ENCODE measurements at regions not wholly inside any gene's neighbourhood (a gene's known extent, or its start where the extent isn't known, plus 50 kb on each side); places are given as distances from the start of the nearest gene placed in this dataset.

- H3K27ac ChIP-seq (ENCODE audit: insufficient read length, low read depth, low read length) = no peak overlapping the region
- no peaks in the 10 kb centered on the region for H3K36me3 Mint-ChIP-seq (ENCODE audit: insufficient read depth in 1 of 3, low read depth in 3 of 3)
- peaks cover 6 to 10% of the 10 kb centered on the region in 2 experiments for H3K4me1 Mint-ChIP-seq
- no peak overlapping the region for H3T11ph ChIP-seq (ENCODE audit: low read length)
- WGBS (ENCODE audit: extremely low coverage, insufficient read length, low lambda C conversion rate) = no CpG with 5 or more reads among the region's 5 CpGs
- no peaks in the 10 kb centered on the region for H3K9me3 Mint-ChIP-seq
- no peak overlapping the region for H2BK5ac ChIP-seq (ENCODE audit: insufficient read length, low read length)
- no peak overlapping the region for H2AFZ ChIP-seq (ENCODE audit: low read length)
- no peak overlapping the region for H3K56ac ChIP-seq (ENCODE audit: insufficient read length, low read depth, low read length)
- no peak overlapping the region for H3K4me2 ChIP-seq (ENCODE audit: insufficient read depth, insufficient read length, low read length)
- peak; percentile 62 for DNase-seq
- H4K5ac ChIP-seq (ENCODE audit: insufficient read length, low read depth, low read length) = no peak overlapping the region
- H3K23ac ChIP-seq (ENCODE audit: insufficient read length, low read depth, low read length) = no peak overlapping the region
- H3K79me1 ChIP-seq (ENCODE audit: insufficient read depth, low read depth, low read length, poor library complexity, severe bottlenecking) = no peaks in the 10 kb centered on the region
- no peak overlapping the region for H3K14ac ChIP-seq (ENCODE audit: insufficient read depth, low read length)
- no peaks in the 10 kb centered on the region for H3K79me2 ChIP-seq (ENCODE audit: insufficient read depth, low read length)
- H2BK12ac ChIP-seq (ENCODE audit: insufficient read length, low read depth, low read length) = no peak overlapping the region
- no peak overlapping the region for H3K18ac ChIP-seq (ENCODE audit: insufficient read length, low read depth, low read length)
- H3K4me3 Mint-ChIP-seq = no peak overlapping the region
- no peak overlapping the region for H4K91ac ChIP-seq (ENCODE audit: insufficient read length, low read depth, low read length)
- H4K8ac ChIP-seq (replicated peaks; ENCODE audit: insufficient read length, low read depth, low read length) = no peak overlapping the region
- no peaks in the 10 kb centered on the region for H3K23me2 ChIP-seq (ENCODE audit: insufficient read length, low read depth, low read length, poor library complexity, severe bottlenecking)
- no peak overlapping the region for H2BK15ac ChIP-seq (ENCODE audit: low read depth, low read length)
- no peak overlapping the region for H3K9ac ChIP-seq (ENCODE audit: extremely low read depth, insufficient read length, low read length)
- H2BK120ac ChIP-seq (ENCODE audit: low read depth, low read length, poor library complexity, severe bottlenecking) = no peak overlapping the region
- H3K27me3 Mint-ChIP-seq (ENCODE audit: low read depth) = peaks cover 5% of the 10 kb centered on the region
- H3K4ac ChIP-seq (ENCODE audit: low read depth, low read length) = no peak overlapping the region
- no peaks in the 10 kb centered on the region for H3K9me3 ChIP-seq (ENCODE audit: control insufficient read depth, low read depth, low read length)
- no peaks in the 10 kb centered on the region for H3K27me3 ChIP-seq (ENCODE audit: insufficient read depth, low read length)
- no peaks in the 10 kb centered on the region for H4K20me1 ChIP-seq (ENCODE audit: control insufficient read depth, insufficient read depth, insufficient read length)
- H2AK5ac ChIP-seq (ENCODE audit: insufficient read length, low read length) = no peak overlapping the region
- peak overlapping the region in 1 of 3 experiments; percentile 27; a peak in 1 of 7 replicates for H3K27ac Mint-ChIP-seq
- no peaks in the 10 kb centered on the region for H3K4me1 ChIP-seq (ENCODE audit: insufficient read depth, low read length)
- H2BK20ac ChIP-seq (ENCODE audit: low read depth, low read length, poor library complexity, severe bottlenecking) = no peak overlapping the region
- TF ChIP-seq CTCF (conservative IDR thresholded peaks at IDR 0.05) = peak; percentile 74
Observed at GRCh38 chr9:95736370-95736769, 139.1 kb upstream of the ERCC6L2 start.

Measured in H9 (cell line).